Hypothalamus (tissue), 51 donors: ENCODE measurements at regions not wholly inside any gene's neighbourhood (a gene's known extent, or its start where the extent isn't known, plus 50 kb on each side); places are given as distances from the start of the nearest gene placed in this dataset.
"Not testable (repeated sequence)": the region's sequence is repeated elsewhere in the genome, so short reads cannot be mapped to it uniquely, and the experiment has no call there.

Source experiments
- DNase-seq, 51 donors: peaks; one replicate each; lab custom pipeline; 2025; lab: John Stamatoyannopoulos, UW

DNA sequence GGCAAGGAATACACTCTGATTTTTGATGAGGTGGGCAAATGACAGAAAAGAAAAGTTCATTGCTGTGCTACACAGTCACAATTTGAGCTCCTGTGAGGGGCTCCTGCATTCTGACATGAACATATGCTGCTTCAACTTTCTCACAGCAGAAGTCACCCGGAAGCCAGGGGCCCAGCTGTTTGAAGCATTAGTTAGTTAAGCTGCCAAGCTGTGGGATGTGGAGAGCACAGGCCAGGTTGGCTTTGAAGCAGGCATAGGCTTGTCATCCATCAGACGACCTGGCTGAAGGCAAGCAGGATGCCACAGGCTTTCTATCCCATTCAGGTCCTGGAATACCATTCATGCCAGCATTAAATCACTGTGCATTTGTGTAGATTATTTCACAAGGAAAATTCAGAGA is 63.1 kb downstream of the MTNR1B start:
- no peak for DNase-seq

GRCh38 chr11:93033093-93033492 is 63.6 kb downstream of the MTNR1B start:
- DNase-seq: no peak

DNA sequence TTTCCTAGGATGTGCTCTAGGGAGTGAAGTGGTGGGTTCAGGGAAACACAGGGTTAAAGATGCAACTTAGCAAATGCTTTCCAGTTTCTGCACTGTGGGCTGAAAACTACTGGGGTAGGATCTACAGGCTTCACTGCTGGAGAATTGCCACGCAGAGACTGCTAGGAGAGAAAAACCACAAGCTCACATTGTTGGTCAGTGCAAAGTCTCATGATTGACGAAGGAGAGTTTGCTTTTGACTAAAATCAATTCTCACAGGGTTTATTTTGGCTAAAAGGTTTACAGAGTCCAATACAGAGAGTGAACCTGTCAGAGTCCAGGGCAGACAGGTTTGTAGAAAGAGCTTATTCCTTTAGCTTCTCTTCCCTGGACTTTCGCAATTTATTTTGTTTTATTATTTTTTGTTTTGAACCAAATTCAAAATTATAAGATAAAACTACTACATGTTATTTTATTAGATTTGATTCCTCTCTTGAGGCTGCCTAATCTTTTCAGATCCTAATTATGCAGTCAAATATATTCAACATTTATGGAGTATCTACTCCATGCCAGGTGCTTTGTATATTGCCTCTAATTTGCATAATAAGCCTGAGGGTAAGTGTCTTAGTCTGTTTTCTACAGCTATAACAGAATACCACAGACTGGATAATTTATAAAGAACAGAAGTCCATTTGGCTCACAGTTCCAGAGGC is 64.7 kb downstream of the MTNR1B start:
- DNase-seq: no peak

- DNase-seq: no peak
Observed at GRCh38 chr11:93034723-93035039, 65.2 kb downstream of the MTNR1B start.

DNA sequence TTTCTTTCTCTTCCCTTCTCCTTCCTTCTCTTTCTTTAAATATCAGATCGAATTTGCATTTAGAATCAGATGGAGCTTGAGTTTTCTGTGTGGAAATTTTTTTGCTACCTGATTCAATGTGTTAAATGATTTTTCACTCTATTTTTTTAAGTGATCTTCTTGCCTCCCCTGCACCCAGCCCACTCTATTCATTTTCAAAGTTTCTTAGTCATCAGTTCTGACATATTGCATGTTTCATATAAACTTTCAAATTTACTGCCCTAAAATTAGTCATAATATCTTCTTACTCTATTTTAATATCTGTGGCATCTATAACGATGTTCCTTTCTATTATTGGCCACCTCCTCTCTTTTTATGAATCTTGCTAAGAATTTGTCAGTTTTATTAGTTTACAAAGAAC is 69.1 kb downstream of the MTNR1B start:
- no peak for DNase-seq

GRCh38 chr11:93039531-93040240 is 70.2 kb downstream of the MTNR1B start:
- no peak for DNase-seq

DNA sequence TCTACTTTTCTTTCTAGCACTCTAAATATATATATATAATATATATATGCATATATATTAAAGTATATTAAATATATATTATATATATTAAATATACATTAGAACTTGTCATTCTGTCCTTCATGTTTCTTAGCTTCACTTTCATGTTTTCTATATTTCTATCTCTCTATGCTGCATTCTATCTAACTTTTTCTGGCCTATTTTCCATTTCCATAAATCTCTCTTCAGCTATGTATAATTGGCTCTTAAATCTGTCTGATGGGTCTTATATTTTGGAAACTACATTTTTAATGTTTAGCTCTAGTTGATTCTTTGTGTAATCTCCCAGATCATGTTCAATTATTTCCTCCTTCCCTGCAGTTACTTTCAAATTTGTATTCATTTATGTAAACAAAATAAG is 72.2 kb downstream of the MTNR1B start:
- DNase-seq: no peak

- DNase-seq: not testable (repeated sequence)
Observed at GRCh38 chr11:93043186-93043585, 73.7 kb downstream of the MTNR1B start.

DNA sequence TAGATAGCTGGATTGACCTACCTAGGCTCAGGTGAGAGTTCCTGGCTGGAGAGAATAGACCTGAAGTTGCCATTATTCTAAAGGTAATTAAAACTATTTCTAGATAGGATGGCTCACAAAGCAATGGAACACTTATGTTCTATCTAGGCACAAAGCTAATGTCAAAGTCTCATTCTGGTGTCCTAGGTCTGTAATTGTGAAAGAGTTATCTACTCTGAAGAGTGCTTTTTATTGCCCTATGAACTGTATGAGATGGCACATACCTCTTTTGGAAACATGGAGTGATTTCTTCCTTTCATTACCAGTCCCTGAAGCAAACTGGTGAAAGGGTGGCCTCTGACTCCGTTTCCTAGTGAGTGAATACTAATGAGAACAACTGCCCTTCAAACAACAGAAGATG is 80.3 kb downstream of the MTNR1B start:
- no peak for DNase-seq

DNA sequence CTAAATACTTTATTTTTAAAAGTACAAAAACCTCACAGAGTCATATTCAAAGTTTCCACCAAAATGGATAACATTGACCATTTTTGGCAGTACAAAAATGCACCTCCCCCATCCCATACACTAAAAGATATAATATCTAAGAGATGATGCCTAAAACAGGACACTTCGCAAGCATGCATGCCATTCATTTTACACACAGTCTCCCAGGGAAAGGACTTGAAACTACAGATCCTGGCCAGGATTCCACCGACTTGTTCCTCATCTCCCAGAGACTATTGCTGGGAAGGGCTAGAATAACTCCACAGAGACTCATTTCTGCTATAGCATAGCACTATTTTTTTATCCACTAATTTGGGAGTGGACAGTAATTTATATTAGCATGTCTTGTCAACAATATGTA is 81.7 kb downstream of the MTNR1B start:
- DNase-seq: no peak

DNA sequence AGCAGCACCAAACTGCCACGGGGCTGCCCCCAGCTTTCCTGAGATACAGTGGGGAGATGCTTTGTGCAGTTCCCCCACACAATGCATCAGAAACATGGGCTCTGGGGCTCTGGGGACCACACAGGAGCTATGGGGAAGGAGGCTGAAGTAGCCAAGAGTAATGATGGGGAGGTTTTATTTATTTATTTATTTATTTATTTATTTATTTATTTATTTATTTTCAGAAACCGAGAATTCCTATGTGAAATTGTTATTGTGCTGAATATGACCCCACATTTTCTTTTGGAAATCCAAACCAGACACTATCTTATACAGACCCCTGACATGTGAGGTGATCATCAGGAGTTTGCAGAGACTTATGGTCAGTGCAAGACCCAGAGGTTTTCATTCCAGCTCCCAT is 84.4 kb downstream of the MTNR1B start:
- no peak for DNase-seq

DNA sequence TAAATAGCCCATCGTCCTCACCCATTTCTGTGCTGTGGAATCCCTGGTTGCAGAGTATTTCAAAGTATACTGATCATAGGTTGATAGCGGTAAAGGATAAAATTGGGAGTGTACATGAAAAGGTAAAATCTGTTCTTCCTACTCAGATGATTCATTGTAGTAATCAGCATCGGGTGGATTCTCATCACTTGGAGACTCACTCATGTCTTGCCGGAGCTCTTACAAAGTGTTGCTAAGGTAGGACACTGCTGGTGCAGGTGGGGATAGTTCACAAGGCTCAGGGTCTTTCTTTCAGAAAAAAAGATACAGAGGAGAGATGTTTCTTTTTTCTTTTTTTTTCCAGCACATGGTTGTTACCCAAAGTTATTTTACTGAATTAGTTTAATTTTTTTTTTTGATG is 84.8 kb downstream of the MTNR1B start:
- no peak for DNase-seq

DNA sequence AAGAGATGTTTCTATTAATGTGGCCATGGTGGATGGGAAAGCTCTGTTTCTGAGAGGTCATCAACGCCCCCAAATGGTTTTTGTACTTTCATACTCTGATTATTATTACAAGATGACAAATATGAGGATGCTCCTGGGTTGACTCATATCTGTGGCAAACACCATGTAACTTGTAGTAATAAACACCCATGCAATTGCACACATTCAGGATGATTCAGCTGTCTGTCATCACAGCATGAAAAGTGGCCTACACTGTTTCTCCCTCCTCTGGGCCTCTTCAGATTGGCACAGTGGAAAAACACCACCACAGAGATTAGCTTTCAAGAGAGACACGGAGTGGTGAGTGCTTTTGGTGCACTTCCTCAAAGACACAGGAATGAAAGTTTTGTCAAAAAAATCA is 85.4 kb downstream of the MTNR1B start:
- DNase-seq: peak in 1 of 51 donors; percentile 33

GRCh38 chr11:93059117-93059957 is 89.9 kb downstream of the MTNR1B start:
- no peak for DNase-seq

DNA sequence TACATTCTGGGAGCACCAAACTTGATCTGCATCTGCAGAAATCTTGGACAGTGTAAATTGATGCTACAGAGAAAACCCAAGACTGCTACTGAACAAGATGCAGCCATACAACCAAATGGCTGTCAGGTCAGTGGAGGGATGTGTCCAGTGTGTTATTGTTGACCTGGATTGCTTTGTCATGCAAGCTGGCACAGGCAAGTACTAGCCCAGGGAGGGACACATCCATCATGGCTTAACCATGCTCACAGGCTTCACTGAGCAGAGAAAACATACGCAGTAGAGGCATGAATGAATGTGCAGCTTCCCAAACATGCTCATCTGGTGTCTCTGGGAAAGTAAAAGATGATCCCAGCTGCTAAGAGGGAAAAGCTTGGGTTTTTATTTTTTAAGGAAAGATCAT is 93.6 kb downstream of the MTNR1B start:
- DNase-seq: no peak

- not testable (repeated sequence) for DNase-seq
Observed at GRCh38 chr11:93065074-93065674, 95.7 kb downstream of the MTNR1B start.

- DNase-seq: no peak
Observed at GRCh38 chr11:93067881-93068390, 98.5 kb downstream of the MTNR1B start.

- DNase-seq: no peak
Observed at GRCh38 chr11:93072229-93072914, 102.9 kb downstream of the MTNR1B start.

GRCh38 chr11:93073026-93073425 is 103.6 kb downstream of the MTNR1B start:
- DNase-seq: no peak

GRCh38 chr11:93073508-93074280 is 104.2 kb downstream of the MTNR1B start:
- no peak for DNase-seq
